Dermis blood vessel endothelial cell (primary cell): ENCODE measurements at regions not wholly inside any gene's neighbourhood (a gene's known extent, or its start where the extent isn't known, plus 50 kb on each side); places are given as distances from the start of the nearest gene placed in this dataset.
"Not testable (repeated sequence)": the region's sequence is repeated elsewhere in the genome, so short reads cannot be mapped to it uniquely, and the experiment has no call there.

Experiments used
- DNase-seq: peaks from one replicate; pipeline ENCODE4 v3.0.0; 2010

- DNase-seq = no peak
These were observed 97.6 kb upstream of the ZNF217 start for GRCh38 chr20:53691060-53691810.

DNA sequence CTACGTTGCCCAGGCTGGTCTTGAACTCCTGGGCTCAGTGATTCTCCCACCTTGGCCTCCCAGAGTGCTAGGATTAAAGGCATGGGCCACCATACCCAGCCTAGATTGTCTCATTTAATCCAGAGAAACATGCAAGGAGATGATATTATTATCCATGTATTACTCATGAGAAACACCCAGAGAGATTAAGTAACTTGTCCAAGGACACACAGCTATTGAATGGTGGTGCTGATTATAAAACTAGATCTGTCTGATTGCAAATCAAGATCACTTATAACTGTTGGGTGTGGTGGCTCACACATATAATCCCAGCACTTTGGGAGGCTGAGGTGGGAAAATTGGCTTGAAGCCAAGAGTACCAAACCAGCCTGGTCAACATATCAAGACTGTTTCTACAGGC lies 94.4 kb upstream of the ZNF217 start:
- DNase-seq = no peak

DNA sequence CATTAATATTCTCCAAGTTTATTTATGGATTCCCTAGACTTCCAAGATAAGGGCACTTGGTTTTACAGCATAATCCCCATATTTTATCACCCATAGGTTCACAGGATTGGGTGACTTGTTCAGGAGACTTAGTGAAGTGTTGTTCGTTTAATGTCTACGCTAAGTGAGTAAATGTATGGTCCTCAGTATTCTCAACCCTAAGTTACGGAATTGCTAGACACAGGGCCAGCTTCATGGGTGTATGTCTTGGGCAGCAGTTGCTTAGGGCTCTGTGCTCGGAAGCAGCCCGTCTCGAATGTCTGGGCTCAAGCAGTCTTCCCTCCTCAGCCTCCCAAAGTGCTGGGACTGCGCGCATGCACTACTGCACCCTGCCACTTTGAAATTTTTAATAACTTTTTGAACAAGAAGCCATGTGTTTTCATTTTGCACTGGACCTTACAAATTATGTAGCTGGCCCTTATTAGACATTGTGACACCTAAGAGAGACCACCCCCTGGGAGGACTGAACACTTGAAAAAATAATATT lies 91.5 kb upstream of the ZNF217 start:
- DNase-seq = no peak

GRCh38 chr20:53683506-53683905 lies 89.9 kb upstream of the ZNF217 start:
- DNase-seq = no peak

- no peak for DNase-seq
These were observed 87.9 kb upstream of the ZNF217 start for GRCh38 chr20:53681352-53682212.

DNA sequence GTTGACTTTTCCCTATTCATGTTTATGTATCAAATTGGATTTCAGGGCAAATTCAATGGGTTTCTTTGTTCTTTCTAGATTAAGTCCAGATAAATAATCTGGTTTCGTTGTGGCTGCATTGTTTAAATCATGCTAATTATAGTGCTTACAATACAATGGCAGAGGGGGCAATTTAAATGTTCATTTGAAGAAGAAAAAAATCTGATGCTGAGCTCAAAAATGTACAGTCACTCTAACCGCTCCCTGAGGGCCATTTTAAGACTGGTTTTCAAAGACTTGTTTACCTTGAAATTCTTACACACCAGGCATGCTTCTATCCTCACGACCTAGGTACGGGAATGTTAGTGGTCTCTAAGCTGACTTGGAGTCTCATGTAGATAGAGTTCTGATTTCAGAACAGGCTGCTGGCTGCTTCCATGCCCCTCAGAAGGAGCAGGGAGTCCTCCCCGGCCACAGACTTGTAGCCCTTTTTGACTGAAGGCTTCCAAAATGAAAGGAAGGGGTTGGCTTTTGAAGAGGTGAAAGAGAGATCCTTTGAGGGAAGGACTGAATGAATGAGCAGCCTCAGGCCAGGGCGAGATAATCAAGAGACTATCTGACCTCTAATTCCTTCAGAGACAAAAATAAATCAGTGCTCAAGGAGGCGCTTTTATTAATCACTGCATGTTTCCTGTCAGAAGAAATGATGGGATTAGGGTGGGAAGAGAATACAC lies 86.1 kb upstream of the ZNF217 start:
- DNase-seq = peak; percentile 14

DNA sequence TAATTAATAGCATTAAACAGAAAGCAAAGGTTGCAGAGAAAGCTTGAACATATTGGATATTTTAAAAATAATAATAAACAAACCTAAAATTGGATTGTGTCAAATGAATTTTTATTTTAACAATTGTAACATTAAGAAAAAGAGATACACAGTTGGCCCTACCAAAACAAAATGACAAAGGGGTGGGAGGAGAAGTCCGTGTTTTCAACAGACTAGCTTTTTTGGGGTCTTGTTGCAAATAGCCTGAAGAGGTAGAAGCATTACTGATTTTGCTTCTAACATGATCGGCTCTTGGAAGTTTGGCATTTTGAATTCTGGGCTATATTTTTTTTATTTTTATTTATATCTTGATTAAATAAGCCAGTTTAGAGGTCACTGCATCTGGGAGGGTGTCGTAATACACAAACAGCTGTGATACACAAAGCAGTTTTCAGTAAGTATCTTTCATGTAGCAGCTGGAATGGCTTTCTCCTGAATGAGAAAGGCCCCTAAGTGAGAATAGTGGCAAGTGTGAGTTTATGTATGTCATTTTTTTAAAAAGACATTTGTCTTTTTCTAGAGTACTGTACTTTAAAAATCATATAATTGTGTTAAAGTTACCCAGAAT lies 85.5 kb upstream of the ZNF217 start:
- no peak for DNase-seq

DNA sequence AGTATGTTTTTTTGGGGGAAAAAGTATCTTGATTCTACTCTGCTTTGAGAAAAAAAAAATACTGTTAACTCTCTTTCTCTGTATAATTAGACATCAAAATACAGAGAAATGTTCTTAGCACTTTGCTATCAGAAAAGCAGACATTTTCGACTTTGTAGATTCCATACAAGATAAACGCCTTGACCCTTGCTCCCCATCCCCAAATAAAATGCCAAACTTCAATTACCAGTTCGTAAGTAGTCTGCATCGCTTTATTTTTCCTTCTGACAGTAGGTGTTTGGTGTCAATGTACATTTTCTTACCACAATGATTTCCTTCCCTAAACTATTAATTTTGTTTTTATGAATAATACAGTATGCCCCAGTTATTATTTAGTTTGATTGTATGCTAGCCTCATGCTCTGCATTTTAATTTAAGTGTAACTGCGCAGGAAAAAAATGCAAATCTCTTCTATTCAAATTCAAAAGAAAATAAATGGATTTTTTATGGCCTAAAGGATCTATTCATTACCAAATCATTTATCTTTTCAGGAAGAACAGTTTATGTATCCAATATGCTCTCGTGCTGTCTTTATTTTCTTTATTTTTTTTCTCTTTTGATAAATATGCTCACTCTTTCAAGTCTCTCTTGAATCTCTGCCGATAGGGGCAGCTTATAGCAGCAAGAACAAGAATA lies 84.8 kb upstream of the ZNF217 start:
- no peak for DNase-seq

DNA sequence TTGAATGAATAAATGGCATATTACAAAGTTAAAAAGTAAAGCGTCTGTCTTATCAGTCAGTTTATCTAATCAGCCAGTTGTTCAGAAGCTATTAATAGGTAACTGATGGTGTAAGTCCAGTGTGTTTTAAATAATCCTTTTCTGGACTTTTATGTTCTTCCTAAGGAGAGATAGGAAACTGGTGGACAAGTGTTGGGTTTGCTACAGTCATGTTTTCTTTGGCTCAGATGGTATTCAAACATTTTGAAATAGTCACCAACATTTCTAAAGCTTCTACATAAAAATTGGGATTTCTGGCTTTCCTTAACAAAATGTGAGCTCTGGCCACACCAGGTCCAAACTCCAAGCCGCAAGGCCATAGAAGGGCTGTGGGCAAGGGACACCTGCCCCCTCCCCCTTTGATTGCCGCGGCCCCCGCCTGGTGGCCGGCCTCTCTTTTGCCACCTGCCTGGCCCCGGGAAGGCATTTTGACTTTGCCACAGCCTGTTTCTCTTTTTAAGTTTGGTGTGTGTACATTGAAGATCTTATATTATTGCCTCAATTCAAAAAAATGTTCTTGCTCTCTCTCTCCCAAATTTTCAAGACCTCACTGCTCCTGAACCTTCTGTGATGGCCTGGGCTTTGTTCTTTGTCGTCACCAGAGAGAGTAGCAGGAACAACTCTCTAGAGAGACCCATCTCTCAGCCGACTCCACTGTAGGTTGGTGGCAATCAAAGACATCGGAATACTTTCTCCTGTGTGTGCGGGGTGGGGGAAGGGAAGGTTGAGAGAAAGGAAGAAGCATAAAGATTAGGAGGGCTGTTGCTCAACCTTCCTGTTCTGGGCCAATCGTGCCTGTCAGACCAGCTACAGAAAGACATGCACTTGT lies 84.0 kb upstream of the ZNF217 start:
- no peak for DNase-seq

DNA sequence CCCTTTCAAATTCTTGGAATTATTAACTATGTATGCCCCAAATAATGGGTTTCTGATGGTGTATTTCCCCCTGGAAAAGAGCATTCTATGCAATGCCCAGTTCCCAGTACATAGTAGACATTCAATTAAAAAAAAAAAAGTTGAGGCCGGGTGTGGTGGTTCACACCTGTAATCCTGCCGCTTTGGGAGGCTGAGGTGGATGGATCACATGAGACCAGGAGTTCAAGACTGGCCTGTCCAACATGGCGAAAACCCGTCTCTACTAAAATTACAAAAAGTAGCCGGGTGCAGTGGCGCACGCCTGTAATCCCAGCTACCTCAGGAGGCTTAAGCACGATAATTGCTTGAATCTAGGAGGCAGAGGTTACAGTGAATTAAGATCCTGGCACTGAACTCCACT lies 83.3 kb upstream of the ZNF217 start:
- no peak for DNase-seq

DNA sequence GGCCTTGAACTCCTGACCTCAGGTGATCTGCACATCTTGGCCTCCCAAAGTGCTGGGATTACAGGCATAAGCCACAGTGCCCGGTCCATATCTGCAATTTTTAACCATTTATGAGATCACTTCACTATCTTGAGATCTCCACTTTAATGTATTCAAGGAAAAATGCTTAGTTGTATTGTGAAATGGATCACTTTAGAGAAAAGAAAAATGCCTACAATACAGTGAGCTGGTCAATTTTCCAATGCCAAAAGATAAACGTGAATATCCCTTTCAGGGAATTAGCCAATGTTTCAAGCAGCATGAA lies 82.8 kb upstream of the ZNF217 start:
- no peak for DNase-seq

GRCh38 chr20:53672484-53673129 lies 79.0 kb upstream of the ZNF217 start:
- peak; percentile 19 for DNase-seq

GRCh38 chr20:53671370-53671769 lies 77.7 kb upstream of the ZNF217 start:
- DNase-seq = no peak

- DNase-seq = not testable (repeated sequence)
These were observed 76.1 kb upstream of the ZNF217 start for GRCh38 chr20:53669517-53670313.

- no peak for DNase-seq
These were observed 75.4 kb upstream of the ZNF217 start for GRCh38 chr20:53668992-53669391.

GRCh38 chr20:53666144-53666543 lies 72.5 kb upstream of the ZNF217 start:
- DNase-seq = no peak

DNA sequence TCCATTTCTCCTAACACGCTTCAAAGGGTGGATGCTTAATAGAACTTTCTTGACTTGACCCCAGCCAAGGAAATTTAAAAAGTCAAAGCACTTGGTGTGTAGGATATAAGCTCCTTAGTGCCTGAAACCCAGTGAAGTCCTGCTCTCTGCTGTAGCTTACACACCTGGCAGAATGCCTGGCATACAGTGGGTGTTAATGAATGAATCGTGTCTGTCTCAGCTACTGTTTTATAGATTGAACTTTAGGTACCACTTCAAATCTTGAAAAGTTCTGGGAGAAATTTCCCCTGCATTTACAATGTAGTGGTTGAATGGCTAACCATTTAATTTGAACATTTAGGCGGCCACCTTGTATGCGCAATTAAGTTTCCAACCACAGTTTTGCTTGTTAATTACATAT lies 70.5 kb upstream of the ZNF217 start:
- DNase-seq = no peak

- not testable (repeated sequence) for DNase-seq
These were observed 69.9 kb upstream of the ZNF217 start for GRCh38 chr20:53663521-53663920.

DNA sequence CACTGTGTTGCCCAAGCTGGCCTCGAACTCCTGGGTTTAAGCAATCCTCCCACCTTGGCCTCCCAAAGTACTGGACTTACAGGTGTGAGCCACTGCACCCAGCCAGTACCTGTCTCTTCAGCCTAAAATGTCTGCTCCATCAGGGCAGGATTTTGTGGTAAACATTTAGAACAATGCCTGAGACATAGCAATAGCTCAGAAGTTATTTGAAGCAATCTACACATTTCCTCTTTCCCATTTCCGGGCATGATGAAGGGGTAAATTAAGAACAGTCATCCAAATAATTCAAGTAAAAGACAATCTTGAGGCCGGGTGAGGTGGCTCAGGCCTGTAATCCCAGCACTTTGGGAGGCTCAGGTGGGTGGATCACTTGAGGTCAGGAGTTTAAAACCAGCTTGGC lies 69.0 kb upstream of the ZNF217 start:
- peak; percentile 62 for DNase-seq

GRCh38 chr20:53660947-53661381 lies 67.3 kb upstream of the ZNF217 start:
- no peak for DNase-seq
